HG03432 (cell line): ENCODE measurements at regions not wholly inside any gene's neighbourhood (a gene's known extent, or its start where the extent isn't known, plus 50 kb on each side); places are given as distances from the start of the nearest gene placed in this dataset.

ENCODE experiments used
- ATAC-seq: cut with Tn5 transposase; IDR thresholded peaks from one replicate; pipeline ENCODE4 v1.9.1; 2021; ENCODE audit warnings: mild to moderate bottlenecking, moderate library complexity; ENCODE audit not compliant: unreplicated experiment

GRCh38 chr6:77181749-77182148, 281.5 kb downstream of the HTR1B start:
- no peak for ATAC-seq

- ATAC-seq, result no peak
Measured at GRCh38 chr6:77180326-77180725, 283.0 kb downstream of the HTR1B start.

GRCh38 chr6:77178821-77179220, 284.5 kb downstream of the HTR1B start:
- ATAC-seq, result no peak

- ATAC-seq, result no peak
Measured at GRCh38 chr6:77177470-77177869, 285.8 kb downstream of the HTR1B start.

- ATAC-seq, result no peak
Measured at GRCh38 chr6:77173472-77174074, 289.7 kb downstream of the HTR1B start.

- ATAC-seq, result no peak
Measured at GRCh38 chr6:77172578-77172977, 290.7 kb downstream of the HTR1B start.

GRCh38 chr6:77159730-77160129, 303.6 kb downstream of the HTR1B start:
- no peak for ATAC-seq

- ATAC-seq, result no peak
Measured at GRCh38 chr6:77151241-77151640, 312.1 kb downstream of the HTR1B start.

GRCh38 chr6:77150736-77151135, 312.6 kb downstream of the HTR1B start:
- ATAC-seq, result no peak

GRCh38 chr6:77145244-77145643, 318.0 kb downstream of the HTR1B start:
- ATAC-seq, result no peak

GRCh38 chr6:77143659-77144447, 319.4 kb downstream of the HTR1B start:
- no peak for ATAC-seq

- ATAC-seq, result no peak
Measured at GRCh38 chr6:77136086-77136485, 327.2 kb downstream of the HTR1B start.

GRCh38 chr6:77133031-77133430, 330.3 kb downstream of the HTR1B start:
- no peak for ATAC-seq

- no peak for ATAC-seq
Measured at GRCh38 chr6:77131426-77131825, 331.9 kb downstream of the HTR1B start.

GRCh38 chr6:77124604-77125003, 338.7 kb downstream of the HTR1B start:
- ATAC-seq, result no peak

- ATAC-seq, result no peak
Measured at GRCh38 chr6:77123527-77123926, 339.8 kb downstream of the HTR1B start.

GRCh38 chr6:77106992-77107391, 356.3 kb downstream of the HTR1B start:
- ATAC-seq, result no peak

- no peak for ATAC-seq
Measured at GRCh38 chr6:77105091-77105490, 358.2 kb downstream of the HTR1B start.

- no peak for ATAC-seq
Measured at GRCh38 chr6:77097940-77098339, 365.4 kb downstream of the HTR1B start.

- no peak for ATAC-seq
Measured at GRCh38 chr6:77095936-77096627, 367.2 kb downstream of the HTR1B start.

GRCh38 chr6:77094821-77095220, 368.5 kb downstream of the HTR1B start:
- no peak for ATAC-seq

- no peak for ATAC-seq
Measured at GRCh38 chr6:77092971-77093370, 370.3 kb downstream of the HTR1B start.
